ENCODE measurements at regions not wholly inside any gene's neighbourhood (a gene's known extent, or its start where the extent isn't known, plus 50 kb on each side); places are given as distances from the start of the nearest gene placed in this dataset.

DNA sequence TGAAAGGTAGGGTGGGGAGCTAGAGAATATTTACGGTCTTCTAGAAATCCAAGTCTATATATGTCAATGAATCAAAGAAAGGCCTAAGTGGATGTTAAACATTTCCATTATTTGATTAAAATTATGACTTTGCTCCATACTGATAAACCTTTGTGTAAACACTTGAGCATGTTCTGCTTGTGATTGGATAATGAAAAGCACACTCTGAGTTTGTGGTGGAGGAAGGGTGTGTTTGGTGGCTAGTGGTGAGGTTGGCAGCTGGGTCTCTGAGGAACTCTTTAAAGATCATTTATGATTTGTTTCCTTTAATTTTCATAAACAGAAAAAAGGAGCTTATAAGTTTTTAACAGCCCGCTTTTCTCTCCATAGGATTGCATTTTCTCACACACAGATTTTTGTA lies 84.7 kb downstream of the RFPL4B start:
- TF ChIP-seq MYC (IDR thresholded peaks at IDR 0.05; ENCODE audit: low read depth, low read length): no peak
- TF ChIP-seq MAX (IDR thresholded peaks at IDR 0.05; ENCODE audit: low read depth, low read length): no peak
- TF ChIP-seq CTCF (IDR thresholded peaks at IDR 0.05; ENCODE audit: low read depth, low read length): no peak
- no peak for TF ChIP-seq POLR2A (IDR thresholded peaks at IDR 0.05; ENCODE audit: extremely low read depth, insufficient read length)
- no peak overlapping the region for H3K4me3 ChIP-seq (ENCODE audit: low read depth, low read length)
- DNase-seq (ENCODE audit: low read depth): no peak

- TF ChIP-seq MYC (IDR thresholded peaks at IDR 0.05; ENCODE audit: low read depth, low read length) (no peak), CTCF (IDR thresholded peaks at IDR 0.05; ENCODE audit: low read depth, low read length) (no peak)
- H3K4me3 ChIP-seq (ENCODE audit: low read depth, low read length): no peak overlapping the region
- no peak for DNase-seq (ENCODE audit: low read depth)
These were observed 85.7 kb downstream of the RFPL4B start for GRCh38 chr6:112432853-112433252.

GRCh38 chr6:112433457-112433856 lies 86.3 kb downstream of the RFPL4B start:
- H3K4me3 ChIP-seq (ENCODE audit: low read depth, low read length): no peak overlapping the region
- DNase-seq (ENCODE audit: low read depth): no peak
- TF ChIP-seq MYC (IDR thresholded peaks at IDR 0.05; ENCODE audit: low read depth, low read length) (no peak), MAX (IDR thresholded peaks at IDR 0.05; ENCODE audit: low read depth, low read length) (no peak), CTCF (IDR thresholded peaks at IDR 0.05; ENCODE audit: low read depth, low read length) (no peak), POLR2A (IDR thresholded peaks at IDR 0.05; ENCODE audit: extremely low read depth, insufficient read length) (no peak)

DNA sequence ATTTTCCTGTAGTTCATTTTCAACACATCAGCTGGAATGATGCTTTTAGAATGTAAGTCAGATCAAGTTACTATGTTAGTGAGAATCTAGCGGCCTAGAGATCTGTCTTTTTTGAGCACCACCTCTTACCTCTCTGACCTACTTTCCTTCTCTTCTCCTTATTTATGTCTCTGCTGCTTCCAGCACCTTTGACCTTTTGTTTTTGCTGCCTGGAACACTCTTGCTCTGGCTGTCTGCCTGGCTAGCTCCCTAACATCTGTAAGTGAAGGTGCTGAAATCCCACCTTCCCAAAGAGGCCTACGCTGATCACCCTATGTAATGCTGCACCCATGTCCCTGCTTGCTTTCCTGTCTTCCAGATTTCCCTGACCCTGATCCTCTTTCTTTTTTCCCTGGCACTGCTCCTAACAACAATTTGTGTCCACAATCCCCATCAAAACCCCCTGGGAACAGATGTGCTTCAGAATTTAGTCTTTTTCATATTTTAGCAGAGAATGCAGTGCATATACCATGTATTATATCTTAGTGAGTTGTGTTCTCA lies 87.8 kb downstream of the RFPL4B start:
- H3K4me3 ChIP-seq (ENCODE audit: low read depth, low read length): no peak overlapping the region
- no peak for TF ChIP-seq MAX (IDR thresholded peaks at IDR 0.05; ENCODE audit: low read depth, low read length)
- no peak for TF ChIP-seq MYC (IDR thresholded peaks at IDR 0.05; ENCODE audit: low read depth, low read length)
- TF ChIP-seq POLR2A (IDR thresholded peaks at IDR 0.05; ENCODE audit: extremely low read depth, insufficient read length): no peak
- no peak for TF ChIP-seq CTCF (IDR thresholded peaks at IDR 0.05; ENCODE audit: low read depth, low read length)
- DNase-seq (ENCODE audit: low read depth): no peak

- no peak overlapping the region for H3K4me3 ChIP-seq (ENCODE audit: low read depth, low read length)
- DNase-seq (ENCODE audit: low read depth): no peak
These were observed 89.9 kb downstream of the RFPL4B start for GRCh38 chr6:112437058-112437457.

GRCh38 chr6:112439010-112439409 lies 91.9 kb downstream of the RFPL4B start:
- no peak for DNase-seq (ENCODE audit: low read depth)
- TF ChIP-seq POLR2A (IDR thresholded peaks at IDR 0.05; ENCODE audit: extremely low read depth, insufficient read length): no peak
- TF ChIP-seq MAX (IDR thresholded peaks at IDR 0.05; ENCODE audit: low read depth, low read length): no peak
- no peak for TF ChIP-seq MYC (IDR thresholded peaks at IDR 0.05; ENCODE audit: low read depth, low read length)
- TF ChIP-seq CTCF (IDR thresholded peaks at IDR 0.05; ENCODE audit: low read depth, low read length): no peak
- no peak overlapping the region for H3K4me3 ChIP-seq (ENCODE audit: low read depth, low read length)

More at GRCh38 chr6:112437058-112437457, 89.9 kb downstream of the RFPL4B start:
- TF ChIP-seq MAX (IDR thresholded peaks at IDR 0.05; ENCODE audit: low read depth, low read length): no peak

Measured in NB4 (cell line).